ENCODE measurements at regions not wholly inside any gene's neighbourhood (a gene's known extent, or its start where the extent isn't known, plus 50 kb on each side); places are given as distances from the start of the nearest gene placed in this dataset.

DNA sequence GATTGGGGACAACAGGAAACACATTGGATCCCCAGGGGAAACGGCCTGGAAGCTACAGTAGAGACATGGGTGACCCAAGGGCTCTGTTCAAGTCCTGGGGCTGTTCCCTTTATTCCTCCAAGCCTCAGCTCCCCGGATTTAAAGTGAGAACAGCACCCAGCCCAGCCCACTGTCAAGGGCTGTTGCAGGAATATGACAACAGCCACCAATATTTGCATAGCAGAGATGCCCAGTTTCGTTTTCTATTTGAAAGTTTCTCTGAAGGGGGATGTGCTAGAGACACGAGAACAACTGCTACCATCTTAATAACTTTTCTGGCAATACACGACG is 81.1 kb upstream of the WNT7B start:
- peaks cover 4 to 21% of the 10 kb centered on the region in 2 donors for H3K4me1 ChIP-seq
- H3K4me3 ChIP-seq, result peak overlapping the region; percentile 24 to 65
- TF ChIP-seq, protein P1, sequence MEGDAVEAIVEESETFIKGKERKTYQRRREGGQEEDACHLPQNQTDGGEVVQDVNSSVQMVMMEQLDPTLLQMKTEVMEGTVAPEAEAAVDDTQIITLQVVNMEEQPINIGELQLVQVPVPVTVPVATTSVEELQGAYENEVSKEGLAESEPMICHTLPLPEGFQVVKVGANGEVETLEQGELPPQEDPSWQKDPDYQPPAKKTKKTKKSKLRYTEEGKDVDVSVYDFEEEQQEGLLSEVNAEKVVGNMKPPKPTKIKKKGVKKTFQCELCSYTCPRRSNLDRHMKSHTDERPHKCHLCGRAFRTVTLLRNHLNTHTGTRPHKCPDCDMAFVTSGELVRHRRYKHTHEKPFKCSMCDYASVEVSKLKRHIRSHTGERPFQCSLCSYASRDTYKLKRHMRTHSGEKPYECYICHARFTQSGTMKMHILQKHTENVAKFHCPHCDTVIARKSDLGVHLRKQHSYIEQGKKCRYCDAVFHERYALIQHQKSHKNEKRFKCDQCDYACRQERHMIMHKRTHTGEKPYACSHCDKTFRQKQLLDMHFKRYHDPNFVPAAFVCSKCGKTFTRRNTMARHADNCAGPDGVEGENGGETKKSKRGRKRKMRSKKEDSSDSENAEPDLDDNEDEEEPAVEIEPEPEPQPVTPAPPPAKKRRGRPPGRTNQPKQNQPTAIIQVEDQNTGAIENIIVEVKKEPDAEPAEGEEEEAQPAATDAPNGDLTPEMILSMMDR (IDR thresholded peaks at IDR 0.05), result no peak
- peak; percentile 26 to 64 for TF ChIP-seq POLR2A (IDR thresholded peaks at IDR 0.05)
- no peaks in the 10 kb centered on the region for H3K27me3 ChIP-seq
- H3K9me3 ChIP-seq, result no peaks in the 10 kb centered on the region
- peak; percentile 51 to 64 for DNase-seq
- intact Hi-C loops (cut with DNase I; ENCODE audit: low total_unique reads), result no loop called here
- H3K27ac ChIP-seq, result peak overlapping the region; percentile 100
- no peaks in the 10 kb centered on the region for H3K36me3 ChIP-seq

DNA sequence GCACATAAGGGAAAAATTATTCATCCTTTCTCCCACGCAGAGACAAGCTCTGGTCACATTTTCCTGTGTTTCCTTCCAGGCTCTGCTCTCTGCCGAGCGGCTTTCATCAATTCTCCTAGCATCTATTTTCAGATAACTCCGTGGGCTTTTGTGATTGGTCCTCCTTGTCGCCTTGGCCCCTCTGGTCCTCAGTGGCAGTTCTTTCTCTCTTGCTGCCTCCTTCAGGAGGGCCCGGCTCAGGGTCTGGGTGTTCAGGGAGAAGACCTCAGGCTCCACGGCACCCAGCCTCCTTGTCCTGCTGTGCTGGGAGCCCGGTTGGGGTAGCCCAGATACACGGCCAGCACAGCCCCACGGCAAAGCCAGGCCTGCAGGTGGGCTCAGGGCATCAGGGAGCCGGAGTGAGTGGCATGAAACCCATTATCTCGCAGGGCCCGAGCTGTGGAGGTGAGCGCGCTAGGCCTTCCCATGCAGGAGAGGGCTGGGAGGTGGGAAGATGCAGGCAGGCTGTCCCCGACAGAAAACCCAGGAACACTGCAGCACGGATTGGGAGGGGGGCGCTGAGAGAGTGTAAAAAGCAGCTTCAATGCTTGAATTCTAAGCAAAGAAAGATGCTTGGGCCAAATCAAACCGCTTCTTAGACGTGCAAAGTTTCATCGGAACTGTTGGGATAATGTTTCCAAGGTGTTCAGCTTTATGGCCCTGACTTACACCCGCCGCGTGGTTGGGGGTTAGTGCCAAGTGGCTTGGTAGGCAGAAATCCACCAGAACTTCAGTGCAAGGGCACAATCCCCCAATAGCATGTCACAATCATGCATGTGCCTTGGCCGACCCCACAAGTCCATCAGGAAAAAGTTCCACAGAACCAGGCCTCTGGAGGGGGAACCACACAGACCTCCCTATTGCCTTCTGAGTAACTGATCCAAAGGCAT is 81.9 kb upstream of the WNT7B start:
- DNase-seq, result peak; percentile 37 to 43
- no peaks in the 10 kb centered on the region for H3K27me3 ChIP-seq
- H3K4me3 ChIP-seq, result peak overlapping the region; percentile 7 to 65
- no peaks in the 10 kb centered on the region for H3K9me3 ChIP-seq
- H3K27ac ChIP-seq, result peak overlapping the region; percentile 100
- H3K36me3 ChIP-seq, result no peaks in the 10 kb centered on the region
- TF ChIP-seq, protein P1 (IDR thresholded peaks at IDR 0.05), result no peak
- no peak for TF ChIP-seq POLR2A (IDR thresholded peaks at IDR 0.05)
- peaks cover 8 to 27% of the 10 kb centered on the region in 2 donors for H3K4me1 ChIP-seq
- intact Hi-C loops (cut with DNase I; ENCODE audit: low total_unique reads), result no loop called here

DNA sequence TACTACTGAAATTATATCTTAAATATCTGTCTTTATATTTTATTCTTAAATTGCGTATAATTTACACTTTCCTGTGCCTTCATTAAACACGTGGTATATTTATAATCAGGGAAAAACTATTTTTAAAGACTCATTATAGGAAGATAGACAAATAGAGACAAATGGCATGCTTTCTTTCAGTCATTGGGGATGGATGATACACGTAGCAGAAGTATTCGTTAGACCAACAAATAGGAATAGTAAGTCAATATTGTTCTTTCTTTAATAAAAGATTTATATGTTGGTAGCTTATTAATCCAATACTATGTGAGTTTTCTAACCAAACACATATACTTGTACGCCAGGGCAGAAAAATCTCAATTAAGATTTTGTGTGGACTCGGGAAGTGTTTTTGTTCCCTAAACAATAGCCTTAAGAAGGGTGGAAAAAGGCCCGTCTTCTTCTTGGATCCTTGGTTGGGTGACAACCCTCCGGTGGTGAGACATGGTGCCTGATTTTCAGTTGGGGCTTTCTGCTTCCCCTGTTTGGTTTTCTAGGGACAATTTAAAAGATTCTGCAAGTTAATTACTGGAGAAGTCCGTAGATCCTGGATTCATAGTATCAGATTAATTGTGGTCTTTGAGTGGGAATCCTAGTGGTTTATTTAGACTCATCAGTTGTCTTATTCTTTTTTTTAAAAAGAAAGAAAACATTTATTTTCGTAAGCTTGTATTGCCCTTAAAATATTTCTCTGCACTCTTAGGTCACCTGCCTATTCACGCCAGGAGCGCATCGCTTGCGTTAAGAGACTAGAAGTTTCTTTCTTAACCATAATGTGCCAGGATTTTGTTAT is 83.5 kb upstream of the WNT7B start:
- peak overlapping the region; percentile 100 for H3K27ac ChIP-seq
- H3K27me3 ChIP-seq, result no peaks in the 10 kb centered on the region
- TF ChIP-seq POLR2A (IDR thresholded peaks at IDR 0.05), result no peak
- TF ChIP-seq, protein P1 (IDR thresholded peaks at IDR 0.05), result no peak
- peaks cover 11 to 27% of the 10 kb centered on the region in 2 donors for H3K4me1 ChIP-seq
- peak in 1 of 2 donors; percentile 19 for DNase-seq
- H3K36me3 ChIP-seq, result no peaks in the 10 kb centered on the region
- no peak overlapping the region for H3K4me3 ChIP-seq
- intact Hi-C loops (cut with DNase I; ENCODE audit: low total_unique reads), result no loop called here
- no peaks in the 10 kb centered on the region for H3K9me3 ChIP-seq

DNA sequence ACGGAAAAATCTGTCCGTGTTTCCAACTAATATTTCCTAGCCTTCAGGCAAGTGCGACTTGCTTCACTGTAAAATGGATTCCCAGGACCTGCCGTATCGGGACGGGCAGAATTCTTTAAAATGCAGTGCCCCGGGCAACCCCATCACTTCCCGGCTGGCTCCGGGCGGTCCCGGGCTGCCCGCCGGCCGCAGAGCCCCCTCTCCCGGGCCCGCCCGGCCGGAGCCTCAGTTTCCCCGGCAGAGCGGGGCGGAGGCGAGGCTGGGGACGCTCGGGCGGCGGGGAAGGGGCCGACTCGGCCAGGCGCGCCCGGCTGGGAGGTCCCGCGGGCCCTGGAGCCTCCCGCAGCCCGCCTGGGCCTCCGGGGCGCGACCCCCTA is 84.2 kb upstream of the WNT7B start:
- peaks cover 11 to 27% of the 10 kb centered on the region in 2 donors for H3K4me1 ChIP-seq
- H3K27ac ChIP-seq, result peak overlapping the region; percentile 100
- no peaks in the 10 kb centered on the region for H3K36me3 ChIP-seq
- TF ChIP-seq POLR2A (IDR thresholded peaks at IDR 0.05), result no peak
- TF ChIP-seq, protein P1 (IDR thresholded peaks at IDR 0.05), result no peak
- intact Hi-C loops (cut with DNase I; ENCODE audit: low total_unique reads), result no loop called here
- DNase-seq, result no peak
- H3K27me3 ChIP-seq, result no peaks in the 10 kb centered on the region
- H3K4me3 ChIP-seq, result no peak overlapping the region
- no peaks in the 10 kb centered on the region for H3K9me3 ChIP-seq
